B cell (primary cell): ENCODE measurements at regions not wholly inside any gene's neighbourhood (a gene's known extent, or its start where the extent isn't known, plus 50 kb on each side); places are given as distances from the start of the nearest gene placed in this dataset.

Experiments used
- CTCF ChIP-seq: fragments of 200-600 bp; IDR thresholded peaks from one replicate; pipeline ENCODE4 v1.8.0; 2022; ENCODE audit warnings: antibody characterized with exemption, mild to moderate bottlenecking
- EZH2 ChIP-seq: IDR thresholded peaks from 2 replicates; pipeline ENCODE4 v1.6.1; 2012; ENCODE audit warnings: borderline replicate concordance, low read depth, mild to moderate bottlenecking, moderate library complexity, low read length; ENCODE audit not compliant: insufficient read depth, poor library complexity, severe bottlenecking

- TF ChIP-seq CTCF: no peak
- no peak for TF ChIP-seq EZH2
These were observed 58.2 kb upstream of the LRRC8B start for GRCh38 chr1:89466307-89466930.
